Stomach (tissue), 4 donors: ENCODE measurements at regions not wholly inside any gene's neighbourhood (a gene's known extent, or its start where the extent isn't known, plus 50 kb on each side); places are given as distances from the start of the nearest gene placed in this dataset.

Experiments used
- EP300 ChIP-seq: sonication (generic); formaldehyde crosslinking; IDR thresholded peaks from one replicate; pipeline ENCODE4 v1.6.1; 2017; ENCODE audit warnings: antibody characterized with exemption
- TF ChIP-seq, protein P1 (sequence below), 7 experiments: fragments of 450-650 bp in 4 of 7; fragments of 200-600 bp in 3 of 7; sonication (generic) in 3 of 7; IDR thresholded peaks; one replicate each; pipeline ENCODE4 v1.5.1; 2016 to 2019; ENCODE audit warnings: antibody characterized with exemption in 7 of 7, control low read depth in 2 of 7, mild to moderate bottlenecking in 1 of 7

GRCh38 chr6:3913958-3914337 lies 64.8 kb downstream of the FAM50B start:
- TF ChIP-seq, protein P1, sequence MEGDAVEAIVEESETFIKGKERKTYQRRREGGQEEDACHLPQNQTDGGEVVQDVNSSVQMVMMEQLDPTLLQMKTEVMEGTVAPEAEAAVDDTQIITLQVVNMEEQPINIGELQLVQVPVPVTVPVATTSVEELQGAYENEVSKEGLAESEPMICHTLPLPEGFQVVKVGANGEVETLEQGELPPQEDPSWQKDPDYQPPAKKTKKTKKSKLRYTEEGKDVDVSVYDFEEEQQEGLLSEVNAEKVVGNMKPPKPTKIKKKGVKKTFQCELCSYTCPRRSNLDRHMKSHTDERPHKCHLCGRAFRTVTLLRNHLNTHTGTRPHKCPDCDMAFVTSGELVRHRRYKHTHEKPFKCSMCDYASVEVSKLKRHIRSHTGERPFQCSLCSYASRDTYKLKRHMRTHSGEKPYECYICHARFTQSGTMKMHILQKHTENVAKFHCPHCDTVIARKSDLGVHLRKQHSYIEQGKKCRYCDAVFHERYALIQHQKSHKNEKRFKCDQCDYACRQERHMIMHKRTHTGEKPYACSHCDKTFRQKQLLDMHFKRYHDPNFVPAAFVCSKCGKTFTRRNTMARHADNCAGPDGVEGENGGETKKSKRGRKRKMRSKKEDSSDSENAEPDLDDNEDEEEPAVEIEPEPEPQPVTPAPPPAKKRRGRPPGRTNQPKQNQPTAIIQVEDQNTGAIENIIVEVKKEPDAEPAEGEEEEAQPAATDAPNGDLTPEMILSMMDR (IDR thresholded peaks at IDR 0.05) = no peak
- TF ChIP-seq EP300 = no peak
